RWPE2 (cell line): ENCODE measurements at regions not wholly inside any gene's neighbourhood (a gene's known extent, or its start where the extent isn't known, plus 50 kb on each side); places are given as distances from the start of the nearest gene placed in this dataset.

Experiments
- ATAC-seq: fragments of 200-7000 bp; cut with Tn5 transposase; 3 replicates; pipeline ENCODE4 v1.9.1; 2021; ENCODE audit warnings: low read depth
- DNase-seq: peaks from one replicate; pipeline ENCODE4 v3.0.0-alpha.2; 2020; ENCODE audit warnings: low spot score
- H3K27ac ChIP-seq: fragments of 450-650 bp; 2 replicates; pipeline ENCODE4 v1.5.1; 2017; ENCODE audit warnings: mild to moderate bottlenecking; ENCODE audit not compliant: poor library complexity, severe bottlenecking
- H3K27me3 ChIP-seq: fragments of 250-450 bp; sonication (Bioruptor Pico); 2 replicates; pipeline ENCODE4 v1.5.1; 2021; ENCODE audit warnings: mild to moderate bottlenecking, moderate library complexity; ENCODE audit not compliant: insufficient read depth, poor library complexity, severe bottlenecking
- H3K36me3 ChIP-seq: fragments of 250-450 bp; sonication (Bioruptor Pico); 2 replicates; pipeline ENCODE4 v1.5.1; 2020; ENCODE audit warnings: low read depth, mild to moderate bottlenecking, moderate library complexity
- H3K4me1 ChIP-seq: fragments of 250-450 bp; sonication (Bioruptor Pico); 2 replicates; pipeline ENCODE4 v1.5.1; 2021; ENCODE audit warnings: mild to moderate bottlenecking, moderate library complexity; ENCODE audit not compliant: insufficient read depth, poor library complexity, severe bottlenecking
- H3K4me3 ChIP-seq: fragments of 250-450 bp; sonication (Bioruptor Pico); 2 replicates; pipeline ENCODE4 v1.5.1; 2021; ENCODE audit warnings: mild to moderate bottlenecking, moderate library complexity; ENCODE audit not compliant: severe bottlenecking
- H3K9me3 ChIP-seq: fragments of 250-450 bp; sonication (Bioruptor Pico); 2 replicates; pipeline ENCODE4 v1.5.1; 2021; ENCODE audit warnings: mild to moderate bottlenecking, moderate library complexity; ENCODE audit not compliant: severe bottlenecking
- CTCF ChIP-seq: fragments of 450-650 bp; IDR thresholded peaks from one replicate; pipeline ENCODE4 v1.5.1; 2017; ENCODE audit warnings: mild to moderate bottlenecking, moderate library complexity; ENCODE audit not compliant: poor library complexity, severe bottlenecking

- no peaks in the 10 kb centered on the region for H3K27me3 ChIP-seq
- no peak for TF ChIP-seq CTCF
- no peak overlapping the region for H3K27ac ChIP-seq
- no peaks in the 10 kb centered on the region for H3K9me3 ChIP-seq
- no peak overlapping the region for H3K4me3 ChIP-seq
- H3K36me3 ChIP-seq: no peaks in the 10 kb centered on the region
- DNase-seq: no peak
- ATAC-seq: no peak
- H3K4me1 ChIP-seq: peaks cover 33% of the 10 kb centered on the region
Observed at GRCh38 chr20:19819149-19819548, 61.1 kb downstream of the RIN2 start.

GRCh38 chr20:19820555-19821211 is 62.6 kb downstream of the RIN2 start:
- TF ChIP-seq CTCF: no peak
- Histone ChIP-seq H3K9me3 (no peaks in the 10 kb centered on the region), H3K36me3 (no peaks in the 10 kb centered on the region), H3K27me3 (no peaks in the 10 kb centered on the region), H3K4me3 (no peak overlapping the region), H3K27ac (peak overlapping the region; percentile 15), H3K4me1 (peaks cover 22% of the 10 kb centered on the region)
- ATAC-seq (no peak), DNase-seq (no peak)

- no peak for DNase-seq
- TF ChIP-seq CTCF: no peak
Observed at GRCh38 chr20:19821606-19822005, 63.5 kb downstream of the RIN2 start.

GRCh38 chr20:19823216-19823615 is 65.2 kb downstream of the RIN2 start:
- ATAC-seq (no peak), DNase-seq (no peak)
- no peaks in the 10 kb centered on the region for H3K36me3 ChIP-seq
- no peak overlapping the region for H3K4me3 ChIP-seq
- no peak for TF ChIP-seq CTCF
- no peak overlapping the region for H3K27ac ChIP-seq
- peaks cover 5% of the 10 kb centered on the region for H3K4me1 ChIP-seq
- no peaks in the 10 kb centered on the region for H3K9me3 ChIP-seq
- H3K27me3 ChIP-seq: no peaks in the 10 kb centered on the region

More at GRCh38 chr20:19821606-19822005, 63.5 kb downstream of the RIN2 start:
- Histone ChIP-seq H3K36me3 (no peaks in the 10 kb centered on the region), H3K4me1 (peaks cover 12% of the 10 kb centered on the region), H3K27ac (no peak overlapping the region), H3K27me3 (no peaks in the 10 kb centered on the region), H3K4me3 (no peak overlapping the region), H3K9me3 (no peaks in the 10 kb centered on the region)
- no peak for ATAC-seq

GRCh38 chr20:19823971-19824370 is 65.9 kb downstream of the RIN2 start:
- no peak for ATAC-seq

More at GRCh38 chr20:19823971-19824370, 65.9 kb downstream of the RIN2 start:
- H3K4me3 ChIP-seq: no peak overlapping the region
- TF ChIP-seq CTCF: no peak
- peaks cover 9% of the 10 kb centered on the region for H3K4me1 ChIP-seq
- no peaks in the 10 kb centered on the region for H3K9me3 ChIP-seq
- no peaks in the 10 kb centered on the region for H3K27me3 ChIP-seq
- DNase-seq: no peak
- H3K36me3 ChIP-seq: no peaks in the 10 kb centered on the region
- no peak overlapping the region for H3K27ac ChIP-seq
